GM18909 (cell line): ENCODE measurements at regions not wholly inside any gene's neighbourhood (a gene's known extent, or its start where the extent isn't known, plus 50 kb on each side); places are given as distances from the start of the nearest gene placed in this dataset.
A peak's percentile ranks its signal among the peaks of the same experiment; 100 is the strongest.

Experiments used
- ATAC-seq: cut with Tn5 transposase; IDR thresholded peaks from one replicate; pipeline ENCODE4 v1.9.1; 2021; ENCODE audit warnings: mild to moderate bottlenecking; ENCODE audit not compliant: unreplicated experiment, poor library complexity

DNA sequence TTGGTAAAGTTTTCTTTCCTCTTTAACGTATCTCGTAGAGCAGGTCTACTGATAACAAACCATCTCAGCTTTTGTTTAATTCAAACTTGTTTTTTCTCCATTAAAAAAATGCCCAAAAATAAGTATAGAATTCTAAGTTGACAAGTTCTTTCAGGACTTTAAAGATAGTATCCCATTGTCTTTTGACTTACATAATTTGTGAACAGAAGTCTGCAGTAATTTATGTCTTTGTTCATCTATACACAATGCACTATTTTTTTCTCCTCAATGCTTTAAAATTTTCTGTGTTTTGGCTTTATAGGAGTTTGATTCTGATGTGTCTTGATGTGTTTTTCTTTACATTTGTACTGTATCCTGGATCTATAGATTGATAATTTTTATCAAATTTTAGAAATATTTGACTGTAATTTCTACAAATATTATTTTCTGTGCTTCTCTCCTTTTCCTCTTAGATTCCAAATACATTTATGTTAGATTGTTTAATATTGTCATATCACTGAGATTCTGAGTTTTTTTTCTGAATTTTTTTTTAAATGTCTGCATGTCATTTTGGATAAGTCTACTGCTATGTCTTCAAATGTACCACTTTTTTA lies 143.3 kb downstream of the FTCDNL1 start:
- no peak for ATAC-seq

DNA sequence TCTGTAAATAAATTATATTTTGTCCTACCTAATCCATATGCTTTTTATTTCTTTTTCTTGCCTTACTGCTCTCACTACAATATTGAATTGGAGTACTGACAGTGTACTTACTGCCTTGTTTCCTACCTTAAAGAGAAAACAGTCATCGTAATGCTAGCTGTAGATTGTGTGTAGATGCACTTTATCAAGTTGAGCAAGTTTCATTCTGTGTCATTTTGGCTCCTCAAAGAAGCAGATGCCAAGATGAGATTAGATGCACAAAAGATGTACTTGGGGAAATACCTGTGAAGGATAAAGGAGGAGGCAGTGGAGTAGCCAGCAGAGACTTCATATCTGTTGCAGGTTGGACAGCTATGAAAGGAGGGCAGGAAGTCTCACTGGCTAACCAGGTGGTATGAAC lies 145.5 kb downstream of the FTCDNL1 start:
- no peak for ATAC-seq

DNA sequence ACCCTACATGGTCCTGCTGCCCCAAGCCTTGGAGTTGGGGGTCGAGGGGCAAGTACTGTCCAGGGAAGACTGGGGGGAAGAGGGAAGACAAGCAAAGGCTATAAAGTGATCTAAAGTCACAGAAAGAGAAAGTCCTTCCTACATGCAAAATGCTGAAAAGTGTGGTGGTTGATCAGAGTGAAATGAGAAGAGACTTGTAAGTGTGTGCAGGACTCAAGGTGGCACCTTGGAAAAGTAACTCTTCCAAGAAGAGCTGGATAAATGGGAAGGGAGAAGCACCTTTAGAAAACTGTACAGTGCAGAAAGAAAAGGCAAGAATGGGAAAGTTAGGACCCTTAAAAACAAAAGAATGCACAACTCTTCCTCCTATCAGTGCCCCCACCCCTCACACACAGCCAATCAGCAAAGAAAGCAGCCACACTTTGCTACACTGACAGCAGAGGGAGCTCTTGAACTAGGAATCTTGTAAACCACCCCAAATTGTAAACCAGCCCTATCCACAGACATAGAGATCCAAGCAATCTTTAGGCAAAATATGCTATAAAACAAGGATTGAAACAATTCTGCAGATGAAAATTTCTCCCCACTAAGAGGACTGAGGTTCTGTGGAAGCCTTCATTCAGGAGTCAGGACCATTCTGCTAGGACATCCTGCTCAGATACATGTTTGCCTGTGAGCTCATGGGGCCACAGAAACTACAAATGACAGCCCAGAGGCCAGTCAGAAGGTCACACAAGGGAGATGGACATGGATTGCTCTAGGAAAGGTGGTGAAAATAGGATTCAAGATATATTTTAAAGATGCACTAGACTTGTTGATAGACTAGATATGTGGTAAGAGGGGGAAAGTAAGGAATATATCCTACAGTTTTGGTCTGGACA lies 146.4 kb downstream of the FTCDNL1 start:
- ATAC-seq = no peak

DNA sequence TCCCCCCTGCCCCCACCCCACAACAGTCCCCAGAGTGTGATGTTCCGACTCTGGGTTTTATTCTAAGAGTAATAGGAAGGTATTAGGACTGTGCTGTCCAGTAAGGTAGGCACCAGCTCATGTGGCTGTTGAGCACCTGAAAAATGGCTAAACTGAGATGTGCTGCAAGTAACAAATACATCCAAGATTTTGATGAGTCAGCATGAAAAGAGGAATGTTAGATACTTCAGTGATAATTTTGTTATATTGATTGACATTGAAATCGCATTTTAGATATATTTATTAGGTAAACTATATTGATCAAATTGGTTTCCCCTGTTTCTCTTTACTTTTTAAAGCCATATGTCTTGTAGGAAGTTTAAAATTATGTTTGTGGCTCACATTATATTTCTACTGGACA lies 147.8 kb downstream of the FTCDNL1 start:
- no peak for ATAC-seq

DNA sequence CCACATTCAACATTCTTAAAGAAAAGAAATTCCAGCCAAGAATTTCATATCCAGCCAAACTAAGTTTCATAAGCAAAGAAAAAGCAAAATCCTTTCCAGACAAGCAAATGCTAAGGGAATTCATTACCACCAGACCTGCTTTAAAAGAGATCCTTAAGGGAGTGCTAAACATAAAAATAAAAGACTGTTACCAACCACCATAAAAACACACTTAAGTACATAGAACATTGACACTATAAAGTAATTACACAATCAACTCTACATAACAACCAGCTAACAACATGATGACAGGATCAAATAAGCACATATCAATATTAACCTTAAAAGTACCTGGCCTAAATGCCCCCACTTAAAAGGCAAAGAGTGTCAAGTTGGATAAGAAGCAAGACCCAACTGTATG lies 153.5 kb downstream of the FTCDNL1 start:
- ATAC-seq = no peak

DNA sequence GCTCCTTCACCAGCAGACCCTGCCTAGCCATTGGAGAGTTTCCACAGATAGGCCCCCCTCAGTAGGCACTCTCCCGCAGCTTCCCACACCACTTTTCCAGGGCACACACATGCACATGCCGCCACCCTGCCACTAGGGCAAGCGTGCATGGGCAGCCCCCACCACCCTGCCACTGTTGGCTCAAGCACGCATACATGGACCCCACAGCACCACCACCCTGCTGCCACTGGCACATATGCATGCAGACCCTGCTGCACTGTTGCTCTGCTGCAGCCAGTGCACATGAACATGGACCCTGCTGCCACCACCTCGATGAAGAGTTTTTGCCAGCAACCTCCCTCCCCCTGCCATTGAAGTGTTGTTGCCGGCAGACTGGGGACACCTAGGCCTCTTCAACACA lies 154.9 kb downstream of the FTCDNL1 start:
- ATAC-seq = no peak

DNA sequence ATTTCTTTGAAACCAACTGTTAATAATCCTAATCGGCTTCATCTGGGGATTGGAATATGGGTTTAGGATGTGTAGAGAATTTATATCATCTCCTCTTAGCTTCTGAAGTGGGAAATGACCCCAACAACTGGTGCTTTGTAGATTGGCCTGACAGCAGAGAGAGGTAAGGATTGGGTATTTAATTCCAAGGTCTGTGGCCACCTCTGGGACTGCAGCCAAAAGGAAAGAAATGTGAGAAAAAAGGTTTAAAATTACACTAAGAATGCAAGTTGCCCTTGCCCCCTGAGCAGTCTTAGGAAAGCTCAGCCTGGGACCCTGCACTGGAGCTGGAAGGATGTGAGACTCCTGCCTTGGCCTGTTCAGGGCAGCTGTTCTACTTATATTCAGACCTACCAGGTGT lies 157.1 kb downstream of the FTCDNL1 start:
- ATAC-seq = no peak

DNA sequence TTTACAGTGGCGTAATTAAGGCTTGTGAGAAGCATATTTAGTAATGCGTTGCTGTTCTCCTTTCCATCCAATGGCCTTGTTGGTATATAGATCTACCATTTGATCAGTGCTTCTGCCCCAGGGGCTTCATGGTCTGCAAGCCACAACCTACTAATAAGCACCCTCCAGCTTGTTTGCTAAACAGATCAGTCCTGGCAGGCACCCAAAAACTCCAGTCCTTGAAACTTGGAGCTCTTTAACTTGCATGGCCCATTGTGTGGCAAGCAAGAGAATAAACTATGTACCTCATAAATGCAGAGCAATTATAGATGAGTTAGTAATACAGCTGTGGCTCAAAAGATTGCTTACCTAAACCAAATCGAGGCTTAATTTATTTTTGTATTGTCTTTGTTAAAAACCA lies 158.5 kb downstream of the FTCDNL1 start:
- ATAC-seq = no peak

DNA sequence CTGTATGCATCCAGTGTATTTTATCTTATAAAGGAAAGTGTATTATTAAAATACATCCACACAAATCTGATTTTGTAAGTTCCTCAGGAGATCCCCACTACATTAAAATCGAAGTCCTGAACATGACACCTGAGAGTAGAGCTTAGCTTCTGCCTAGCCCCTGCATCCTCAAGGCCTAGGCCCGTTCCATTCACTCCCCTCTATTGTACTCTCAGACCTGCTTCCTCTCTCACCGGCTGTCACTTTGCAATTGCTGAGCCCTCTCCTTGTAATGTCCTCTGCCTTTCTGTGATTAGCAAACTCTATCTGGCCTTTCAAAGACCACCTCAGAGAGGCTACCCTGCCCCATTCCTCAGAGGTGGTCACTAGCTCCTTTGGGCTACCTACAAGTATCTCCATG lies 160.8 kb downstream of the FTCDNL1 start:
- no peak for ATAC-seq

DNA sequence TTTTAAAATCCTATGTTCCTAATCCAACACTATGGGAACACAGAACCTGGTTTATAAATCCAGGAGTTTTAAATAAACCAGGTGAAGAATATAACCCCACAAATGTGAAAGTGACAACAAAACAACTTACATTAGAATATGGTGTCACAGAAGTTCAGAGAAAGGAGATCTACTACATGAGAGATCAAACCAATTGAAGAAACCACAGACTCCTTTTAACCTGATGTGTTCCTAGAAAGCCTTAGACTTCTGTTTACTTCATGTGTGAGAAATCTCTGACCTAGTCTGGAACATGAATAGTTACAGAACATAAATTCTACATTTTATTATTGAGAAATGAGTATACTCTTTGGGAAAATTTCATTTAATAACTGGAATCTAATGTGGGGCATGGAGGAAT lies 165.3 kb downstream of the FTCDNL1 start:
- ATAC-seq = no peak

DNA sequence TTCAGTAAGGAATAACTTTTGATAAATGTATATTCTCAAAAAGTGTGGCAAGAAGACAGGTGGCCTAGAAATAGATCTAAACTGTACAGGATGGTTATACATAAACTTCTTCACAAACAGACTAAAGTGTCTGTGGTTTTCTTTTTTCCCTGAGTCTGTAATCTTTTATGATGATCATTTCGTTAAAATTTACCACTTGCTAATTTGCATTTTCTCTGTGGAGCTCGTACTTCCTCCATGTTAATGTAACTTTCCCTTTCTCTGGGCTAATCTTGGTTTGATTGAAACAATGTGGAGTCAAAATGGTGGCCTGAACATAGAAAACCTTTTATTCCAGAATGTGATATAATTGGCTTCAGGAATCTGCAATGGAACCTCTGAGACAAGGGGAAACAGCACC lies 166.2 kb downstream of the FTCDNL1 start:
- ATAC-seq = peak; percentile 60

DNA sequence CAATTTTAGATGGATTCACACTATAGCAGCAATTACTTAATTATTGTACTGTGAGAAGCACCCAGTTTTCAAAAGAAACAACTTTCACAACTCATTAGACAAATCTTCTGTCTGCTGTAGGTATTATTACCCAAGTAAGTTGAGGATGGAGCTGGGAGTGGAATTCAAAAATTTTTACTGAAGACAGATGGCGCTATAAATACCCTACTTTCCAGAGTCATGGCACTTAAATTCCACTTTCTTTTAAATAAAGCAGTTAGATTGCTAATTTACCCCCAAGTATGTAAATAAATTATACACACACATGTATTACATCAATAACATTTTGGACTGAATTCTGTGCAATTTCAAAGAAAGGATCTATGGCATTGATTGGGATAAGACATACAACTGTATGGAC lies 166.8 kb downstream of the FTCDNL1 start:
- ATAC-seq = no peak

DNA sequence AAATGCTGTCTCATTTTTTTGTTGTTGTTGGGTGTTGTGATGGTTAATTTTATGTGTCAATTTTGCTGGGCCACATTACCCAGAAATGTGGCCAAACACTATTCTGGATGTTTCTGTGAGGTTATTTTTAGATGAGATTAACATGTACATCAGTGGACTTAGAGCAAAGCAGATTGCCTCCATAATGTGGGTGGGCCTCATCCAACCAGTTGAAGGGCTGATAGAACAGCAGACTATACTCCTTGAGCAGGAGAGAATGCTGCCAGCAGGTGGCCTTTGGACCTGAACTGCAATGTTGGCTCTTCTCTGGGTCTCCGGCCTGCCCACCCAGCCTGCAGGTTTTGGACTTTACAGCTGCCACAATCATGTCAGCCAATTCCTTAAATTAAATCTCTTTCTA lies 169.0 kb downstream of the FTCDNL1 start:
- no peak for ATAC-seq

DNA sequence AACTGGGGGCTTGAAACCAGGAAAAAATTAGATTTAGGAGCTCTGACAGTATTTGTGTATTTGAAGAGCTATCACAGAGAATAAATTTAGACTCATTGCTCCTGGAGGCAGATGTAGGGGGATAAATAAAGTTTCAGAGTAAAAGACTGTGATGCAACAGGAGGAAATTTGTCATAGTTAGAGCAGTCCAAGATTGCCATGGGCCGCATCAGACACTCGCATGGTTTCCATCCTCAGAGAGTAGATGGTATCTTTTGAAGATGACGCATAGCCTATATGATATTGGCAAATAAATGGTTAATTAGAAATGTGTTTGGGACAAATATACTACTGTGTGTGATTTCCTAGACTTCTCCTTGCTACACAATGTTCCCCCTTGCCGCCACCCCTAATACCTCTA lies 170.5 kb downstream of the FTCDNL1 start:
- no peak for ATAC-seq

DNA sequence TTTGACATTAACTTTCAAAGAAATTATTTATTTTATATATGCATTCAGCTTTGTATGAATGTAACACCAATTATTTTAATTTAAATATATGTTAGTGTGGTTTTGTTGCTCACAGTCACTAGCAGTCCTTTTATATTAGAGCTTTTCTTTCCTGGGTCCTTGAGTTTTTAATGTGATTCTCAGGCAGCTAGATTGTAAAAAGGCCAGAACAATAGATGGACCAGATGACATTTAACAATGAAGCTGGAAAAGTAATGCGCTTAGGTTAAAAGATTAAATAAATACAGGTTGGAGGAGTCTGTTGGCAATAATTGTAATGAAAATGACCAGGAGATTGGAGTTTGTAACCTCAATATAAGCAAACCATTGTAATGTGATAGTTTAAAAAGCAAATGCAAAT lies 171.1 kb downstream of the FTCDNL1 start:
- no peak for ATAC-seq

DNA sequence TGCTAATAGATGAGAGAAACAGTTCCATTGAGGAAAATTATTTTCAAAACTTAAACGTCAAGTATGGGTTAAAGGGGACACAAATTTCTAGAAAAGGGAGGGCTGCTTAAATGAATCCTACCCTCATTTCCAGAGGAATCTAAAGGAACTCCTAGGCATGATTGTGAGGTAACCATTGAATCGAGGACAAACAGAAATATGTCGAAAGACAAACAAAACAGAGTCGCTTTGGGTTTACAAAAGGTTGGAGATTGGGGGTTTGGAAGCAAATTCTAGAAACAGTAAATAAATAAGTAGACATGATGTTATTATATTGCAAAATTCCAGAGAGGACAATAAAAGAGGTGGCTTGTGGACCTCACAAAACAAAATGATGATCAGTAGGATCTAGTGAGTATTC lies 173.1 kb downstream of the FTCDNL1 start:
- ATAC-seq = no peak

DNA sequence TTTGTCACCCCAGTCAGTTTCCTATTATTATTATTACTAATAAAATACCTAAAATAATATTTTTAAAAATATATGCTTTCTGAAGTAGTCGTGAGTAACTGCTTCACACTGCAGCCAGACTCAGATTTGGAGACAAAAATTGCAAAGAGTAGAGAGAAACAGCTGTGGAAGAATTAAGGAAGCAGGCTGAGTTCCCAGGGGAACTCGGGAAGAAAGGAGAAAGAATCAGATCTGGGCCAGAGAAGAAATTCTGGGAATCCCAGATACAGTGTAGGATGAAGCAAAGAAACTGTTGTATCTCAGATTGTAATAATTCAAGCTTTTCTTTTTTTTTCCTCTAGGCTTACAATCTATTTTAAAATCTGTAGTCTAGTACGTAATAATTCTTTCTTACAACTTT lies 182.3 kb downstream of the FTCDNL1 start:
- ATAC-seq = no peak

DNA sequence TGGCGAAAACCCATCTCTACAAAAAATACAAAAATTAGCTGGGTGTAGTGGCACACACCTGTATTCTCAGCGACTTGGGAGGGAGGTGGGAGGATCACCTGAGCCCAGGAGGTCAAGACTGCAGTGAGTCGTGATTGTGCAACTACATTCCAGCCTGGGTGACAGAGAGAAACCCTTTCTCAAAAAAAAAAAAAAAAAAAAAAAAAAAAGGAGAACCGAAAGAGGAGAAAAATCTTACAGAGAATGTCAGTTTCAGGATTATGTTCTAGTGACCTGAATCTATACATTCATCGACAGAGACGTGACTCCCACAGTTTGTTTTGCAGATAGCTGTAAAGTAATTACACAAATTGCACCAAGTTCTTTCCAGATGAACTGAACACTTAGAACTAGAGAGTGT lies 187.8 kb downstream of the FTCDNL1 start:
- ATAC-seq = no peak

DNA sequence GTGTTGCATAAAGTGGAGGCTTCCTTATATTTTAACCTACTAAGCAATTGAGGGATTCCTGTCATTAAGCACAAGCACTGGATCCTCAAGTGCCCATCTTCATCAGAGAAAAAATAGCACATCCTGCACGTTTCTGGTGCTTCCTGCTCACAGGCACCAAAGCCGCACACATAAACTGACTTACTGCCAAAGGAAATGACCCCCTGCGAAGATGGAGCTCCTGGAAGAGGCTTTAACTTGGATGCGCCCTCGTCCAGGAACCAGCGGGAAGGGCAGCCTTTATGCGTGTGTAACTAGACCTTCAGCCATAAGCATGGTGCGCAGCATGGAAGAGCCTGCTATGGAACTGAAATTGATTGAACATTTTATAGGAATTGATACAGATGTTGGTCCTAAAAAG lies 188.7 kb downstream of the FTCDNL1 start:
- no peak for ATAC-seq

DNA sequence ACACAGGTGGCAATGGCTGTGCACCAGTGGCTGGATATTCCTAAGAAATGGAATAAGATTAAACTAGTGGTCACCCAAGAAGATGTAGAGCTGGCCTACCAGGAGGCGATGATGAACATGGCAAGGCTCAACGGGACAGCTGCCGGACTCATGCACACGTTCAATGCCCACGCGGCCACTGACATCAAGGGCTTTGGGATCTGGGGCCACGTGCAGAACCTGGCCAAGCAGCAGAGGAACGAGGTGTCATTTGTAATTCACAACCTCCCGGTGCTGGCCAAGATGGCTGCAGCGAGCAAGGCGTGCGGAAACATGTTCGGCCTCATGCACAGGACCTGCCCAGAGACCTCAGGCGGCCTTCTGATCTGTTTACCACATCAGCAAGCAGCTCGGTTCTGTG lies 190.8 kb downstream of the FTCDNL1 start:
- no peak for ATAC-seq

DNA sequence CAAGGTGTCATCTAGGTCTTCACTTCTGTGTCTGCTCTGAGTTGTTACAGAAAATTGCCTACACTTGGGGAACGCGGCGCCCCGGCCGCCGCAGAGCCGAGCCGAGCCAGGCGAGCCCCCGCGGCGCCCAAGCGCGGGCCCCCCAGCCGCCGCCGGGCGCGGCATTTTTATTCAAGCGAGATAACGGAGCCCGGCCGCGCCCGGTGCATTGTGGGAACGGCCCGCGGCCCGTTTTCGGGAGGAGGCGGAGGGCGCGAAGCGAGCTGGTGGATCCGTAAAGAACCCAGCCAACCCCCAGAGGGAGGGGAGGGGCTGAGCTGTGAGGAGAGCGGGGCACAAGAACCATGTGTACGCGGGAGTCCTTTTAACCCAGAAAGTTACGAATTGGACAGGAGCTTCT lies 191.8 kb downstream of the FTCDNL1 start:
- ATAC-seq = no peak

DNA sequence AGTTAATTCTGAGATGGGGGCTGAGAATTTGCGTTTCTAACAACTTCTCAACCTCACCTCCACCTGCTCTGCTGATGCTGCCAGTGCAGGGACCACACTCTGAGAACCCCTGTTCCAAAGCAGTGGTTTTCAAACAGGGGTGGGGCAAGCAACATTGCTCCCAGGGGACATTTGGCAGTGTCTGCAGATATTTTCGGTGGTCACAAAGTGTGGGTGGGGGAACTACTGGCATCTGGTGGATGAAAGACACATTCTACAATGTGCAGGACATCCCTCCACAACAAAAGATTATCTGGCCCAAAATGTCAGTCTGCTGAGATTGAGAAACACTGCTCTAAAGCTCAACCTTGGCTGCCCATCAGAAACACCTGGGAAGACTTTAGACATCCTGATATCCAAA lies 188.7 kb upstream of the SATB2 start:
- peak; percentile 96 for ATAC-seq
